Keratinocyte (primary cell): ENCODE measurements at regions not wholly inside any gene's neighbourhood (a gene's known extent, or its start where the extent isn't known, plus 50 kb on each side); places are given as distances from the start of the nearest gene placed in this dataset.

Source experiments
- DNase-seq: peaks from one replicate; pipeline ENCODE4 v3.0.0-alpha.2; 2011; ENCODE audit warnings: low read depth, missing footprints, low spot score
- FAIRE-seq: peaks from 2 replicates; lab custom pipeline; 2011; peaks lifted over from hg19 to GRCh38; lab: Jason Lieb, UNC
- H2AFZ ChIP-seq: 2 replicates; pipeline ENCODE4 v1.6.0; 2012; ENCODE audit warnings: low read length, control low read depth, inconsistent platforms; ENCODE audit not compliant: control insufficient read depth
- H3K27ac ChIP-seq: 2 replicates; pipeline ENCODE4 v1.5.1; 2011; ENCODE audit warnings: low read length; ENCODE audit not compliant: control insufficient read depth, insufficient read depth
- H3K27me3 ChIP-seq: 3 replicates; pipeline ENCODE4 v1.6.0; 2011; ENCODE audit warnings: low read length; ENCODE audit not compliant: control insufficient read depth, insufficient read depth; ENCODE audit errors: extremely low read depth
- H3K36me3 ChIP-seq, 2 experiments: 2 replicates in 1 of 2; 3 replicates in 1 of 2; pipeline ENCODE4 v1.5.1; 2011; ENCODE audit warnings: low read length in 2 of 2, mild to moderate bottlenecking in 1 of 2; ENCODE audit not compliant: control insufficient read depth in 2 of 2, insufficient read depth in 2 of 2; ENCODE audit errors: extremely low read depth in 1 of 2
- H3K4me1 ChIP-seq: 3 replicates; pipeline ENCODE4 v1.5.1; 2011; ENCODE audit warnings: low read length; ENCODE audit not compliant: control insufficient read depth, insufficient read depth; ENCODE audit errors: extremely low read depth
- H3K4me2 ChIP-seq: 3 replicates; pipeline ENCODE4 v1.6.0; 2011; ENCODE audit warnings: low read depth, low read length; ENCODE audit not compliant: control insufficient read depth, insufficient read depth; ENCODE audit errors: extremely low read depth
- H3K4me3 ChIP-seq, 3 experiments: fragments of 200-600 bp in 1 of 3; sonication (generic) in 1 of 3; 2 replicates in 2 of 3; 3 replicates in 1 of 3; pipeline ENCODE4 v1.5.1; 2011 to 2016; ENCODE audit warnings: low read length in 3 of 3, mild to moderate bottlenecking in 3 of 3, control low read depth in 2 of 3, inconsistent platforms in 1 of 3, low read depth in 1 of 3, mixed read lengths in 1 of 3, mixed run types in 1 of 3, moderate library complexity in 1 of 3; ENCODE audit not compliant: control insufficient read depth in 2 of 3, insufficient read depth in 2 of 3; ENCODE audit errors: extremely low read depth in 1 of 3
- H3K79me2 ChIP-seq: 2 replicates; pipeline ENCODE4 v1.6.0; 2012; ENCODE audit warnings: low read length; ENCODE audit not compliant: control insufficient read depth, insufficient read depth
- H3K9ac ChIP-seq: 3 replicates; pipeline ENCODE4 v1.6.0; 2011; ENCODE audit warnings: low read length; ENCODE audit not compliant: control insufficient read depth, insufficient read depth; ENCODE audit errors: extremely low read depth
- H3K9me1 ChIP-seq: 3 replicates; pipeline ENCODE4 v1.6.0; 2011; ENCODE audit warnings: low read length; ENCODE audit not compliant: control insufficient read depth, insufficient read depth; ENCODE audit errors: extremely low read depth
- H3K9me3 ChIP-seq: 2 replicates; pipeline ENCODE4 v1.5.1; 2012; ENCODE audit warnings: low read depth, low read length; ENCODE audit not compliant: control insufficient read depth
- H4K20me1 ChIP-seq: 3 replicates; pipeline ENCODE4 v1.6.0; 2011; ENCODE audit warnings: low read length; ENCODE audit not compliant: control insufficient read depth, insufficient read depth; ENCODE audit errors: extremely low read depth
- CTCF ChIP-seq, 3 experiments: IDR thresholded peaks in 1 of 3; conservative IDR thresholded peaks in 1 of 3; optimal IDR thresholded peaks in 1 of 3; 2 replicates in 2 of 3; 3 replicates in 1 of 3; pipeline versions ENCODE3 to v1.5.1; 2011; ENCODE audit warnings: low read length in 3 of 3, mild to moderate bottlenecking in 3 of 3, moderate library complexity in 2 of 3, control low read depth in 1 of 3, inconsistent platforms in 1 of 3; ENCODE audit not compliant: insufficient read depth in 2 of 3; ENCODE audit errors: extremely low read depth in 1 of 3
- EZH2 ChIP-seq: IDR thresholded peaks from one replicate; pipeline ENCODE4 v1.6.1; 2012; ENCODE audit warnings: inconsistent platforms, mild to moderate bottlenecking, low read length, moderate library complexity
- dilution Hi-C: fragments of 300-500 bp; cut with MboI; formaldehyde crosslinking; loops from one replicate; pipeline ENCODE4 v1.7.0; 2020; ENCODE audit warnings: low sequenced_read_pairs; ENCODE audit not compliant: extremely low pct_ligation_motif_present

- Histone ChIP-seq H3K9me3 (no peaks in the 10 kb centered on the region), H3K9me1 (no peaks in the 10 kb centered on the region), H3K4me1 (no peaks in the 10 kb centered on the region), H3K79me2 (no peaks in the 10 kb centered on the region), H3K27me3 (no peaks in the 10 kb centered on the region), H3K4me2 (no peak overlapping the region), H3K36me3 (no peaks in the 10 kb centered on the region), H3K4me3 (no peak overlapping the region), H4K20me1 (no peaks in the 10 kb centered on the region), H3K27ac (no peak overlapping the region), H2AFZ (no peak overlapping the region), H3K9ac (no peak overlapping the region)
- no peak for DNase-seq
- TF ChIP-seq EZH2 (no peak), CTCF (optimal IDR thresholded peaks at IDR 0.05 in 1 of 3, IDR thresholded peaks at IDR 0.05 in 1 of 3, conservative IDR thresholded peaks at IDR 0.05 in 1 of 3; ENCODE audit: extremely low read depth in 1 of 3, insufficient read depth in 2 of 3, low read length in 3 of 3) (no peak)
- dilution Hi-C loops, result no loop called here
- no peak for FAIRE-seq
These were observed 209.3 kb upstream of the PKN2 start for GRCh38 chr1:88474555-88475304.

- FAIRE-seq, result no peak
- no peak overlapping the region for H3K4me2 ChIP-seq
- TF ChIP-seq EZH2 (no peak), CTCF (optimal IDR thresholded peaks at IDR 0.05 in 1 of 3, IDR thresholded peaks at IDR 0.05 in 1 of 3, conservative IDR thresholded peaks at IDR 0.05 in 1 of 3; ENCODE audit: extremely low read depth in 1 of 3, insufficient read depth in 2 of 3, low read length in 3 of 3) (no peak)
These were observed 199.2 kb upstream of the PKN2 start for GRCh38 chr1:88484881-88485280.

More at GRCh38 chr1:88484881-88485280, 199.2 kb upstream of the PKN2 start:
- dilution Hi-C loops, result no loop called here
- H4K20me1 ChIP-seq, result no peaks in the 10 kb centered on the region
- H3K79me2 ChIP-seq, result no peaks in the 10 kb centered on the region
- H3K4me3 ChIP-seq, result no peak overlapping the region
- H3K27ac ChIP-seq, result no peak overlapping the region
- H3K4me1 ChIP-seq, result no peaks in the 10 kb centered on the region
- no peak overlapping the region for H2AFZ ChIP-seq
- no peaks in the 10 kb centered on the region for H3K36me3 ChIP-seq
- H3K27me3 ChIP-seq, result no peaks in the 10 kb centered on the region
- H3K9ac ChIP-seq, result no peak overlapping the region
- no peaks in the 10 kb centered on the region for H3K9me3 ChIP-seq
- DNase-seq, result no peak
- no peaks in the 10 kb centered on the region for H3K9me1 ChIP-seq
